HEK293 (cell line): ENCODE measurements at regions not wholly inside any gene's neighbourhood (a gene's known extent, or its start where the extent isn't known, plus 50 kb on each side); places are given as distances from the start of the nearest gene placed in this dataset.

Experiments
- CTCF ChIA-PET: fragments of 350-600 bp; formaldehyde crosslinking; extraction: SDS; loops from one replicate; lab custom pipeline; 2021; ENCODE audit warnings: antibody characterized with exemption; lab: Yijun Ruan, JAX
- POLR2A ChIA-PET: fragments of 300-600 bp; formaldehyde crosslinking; extraction: SDS; loops from one replicate; lab custom pipeline; 2020; ENCODE audit warnings: antibody characterized with exemption, inconsistent platforms; lab: Yijun Ruan, JAX
- H3K27ac ChIP-seq: fragments of 200-500 bp; sonication (Bioruptor generic); 2 replicates; pipeline ENCODE4 v1.5.1; 2014; ENCODE audit warnings: low read depth, low read length, control low read depth, inconsistent platforms; ENCODE audit errors: extremely low read depth
- H3K36me3 ChIP-seq, 2 experiments: fragments of 200-500 bp in 1 of 2; sonication (Bioruptor generic) in 1 of 2; 1 replicate in 1 of 2; 2 replicates in 1 of 2; pipeline ENCODE4 v1.5.1; 2014 to 2017; ENCODE audit warnings: inconsistent platforms in 2 of 2, low read length in 2 of 2; ENCODE audit not compliant: control insufficient read depth in 2 of 2, insufficient read depth in 1 of 2
- H3K4me1 ChIP-seq: fragments of 200-500 bp; sonication (Bioruptor generic); 2 replicates; pipeline ENCODE4 v1.5.1; 2014; ENCODE audit warnings: mild to moderate bottlenecking, low read length, inconsistent platforms; ENCODE audit not compliant: control insufficient read depth, insufficient read depth
- H3K4me3 ChIP-seq: 2 replicates; pipeline ENCODE4 v1.5.1; 2011; ENCODE audit warnings: low read depth, mild to moderate bottlenecking, control low read depth, low read length, moderate library complexity
- H3K9me3 ChIP-seq: fragments of 200-500 bp; sonication (Bioruptor generic); 2 replicates; pipeline ENCODE4 v1.5.1; 2014; ENCODE audit warnings: low read depth, low read length, inconsistent platforms; ENCODE audit not compliant: control insufficient read depth, insufficient read depth
- BCL11A ChIP-seq: fragments of 450-650 bp; formaldehyde crosslinking; IDR thresholded peaks from 2 replicates; pipeline ENCODE4 v1.5.1; 2016; ENCODE audit warnings: low read depth, missing biosample characterization, missing genetic modification characterization
- GLI2 ChIP-seq: fragments of 450-650 bp; formaldehyde crosslinking; IDR thresholded peaks from 2 replicates; pipeline ENCODE4; 2017; ENCODE audit warnings: missing biosample characterization, missing genetic modification characterization, low read depth, borderline replicate concordance
- KLF16 ChIP-seq: fragments of 450-650 bp; formaldehyde crosslinking; IDR thresholded peaks from 2 replicates; pipeline ENCODE4 v1.5.1; 2017; ENCODE audit warnings: missing biosample characterization, missing genetic modification characterization
- PATZ1 ChIP-seq: fragments of 450-650 bp; formaldehyde crosslinking; IDR thresholded peaks from 2 replicates; pipeline ENCODE4 v1.5.1; 2016; ENCODE audit warnings: missing biosample characterization, missing genetic modification characterization
- ZBTB49 ChIP-seq: fragments of 450-650 bp; formaldehyde crosslinking; IDR thresholded peaks from 2 replicates; pipeline ENCODE4 v1.5.1; 2016; ENCODE audit warnings: missing biosample characterization, missing genetic modification characterization, low read depth
- ZFHX2 ChIP-seq: fragments of 450-650 bp; formaldehyde crosslinking; conservative IDR thresholded peaks from 2 replicates; pipeline ENCODE4 v1.5.1; 2016; ENCODE audit warnings: missing biosample characterization, missing genetic modification characterization
- ZNF114 ChIP-seq: fragments of 450-650 bp; formaldehyde crosslinking; IDR thresholded peaks from 2 replicates; pipeline ENCODE4 v1.5.0; 2017; ENCODE audit warnings: missing biosample characterization, missing genetic modification characterization
- ZNF146 ChIP-seq: fragments of 450-650 bp; formaldehyde crosslinking; IDR thresholded peaks from 2 replicates; pipeline ENCODE4 v1.5.1; 2016; ENCODE audit warnings: missing biosample characterization, missing genetic modification characterization
- ZNF155 ChIP-seq: fragments of 450-650 bp; formaldehyde crosslinking; IDR thresholded peaks from 2 replicates; pipeline ENCODE4 v1.5.1; 2016; ENCODE audit warnings: missing biosample characterization, missing genetic modification characterization
- ZNF169 ChIP-seq: fragments of 450-650 bp; formaldehyde crosslinking; IDR thresholded peaks from 2 replicates; pipeline ENCODE4 v1.5.1; 2016; ENCODE audit warnings: missing biosample characterization, missing genetic modification characterization
- ZNF239 ChIP-seq: fragments of 450-650 bp; formaldehyde crosslinking; IDR thresholded peaks from 2 replicates; pipeline ENCODE4 v1.5.1; 2016; ENCODE audit warnings: missing biosample characterization, missing genetic modification characterization
- ZNF26 ChIP-seq: fragments of 450-650 bp; formaldehyde crosslinking; IDR thresholded peaks from 2 replicates; pipeline ENCODE4 v1.5.1; 2016; ENCODE audit warnings: missing biosample characterization, missing genetic modification characterization
- ZNF292 ChIP-seq: fragments of 450-650 bp; formaldehyde crosslinking; IDR thresholded peaks from 2 replicates; pipeline ENCODE4 v1.5.1; 2016; ENCODE audit warnings: low read depth, missing biosample characterization, missing genetic modification characterization, borderline replicate concordance
- ZNF433 ChIP-seq: fragments of 450-650 bp; formaldehyde crosslinking; IDR thresholded peaks from 2 replicates; pipeline ENCODE4 v1.5.1; 2016; ENCODE audit warnings: missing biosample characterization, missing genetic modification characterization, low read depth
- ZNF548 ChIP-seq: fragments of 450-650 bp; formaldehyde crosslinking; IDR thresholded peaks from 2 replicates; pipeline ENCODE4 v1.5.1; 2016; ENCODE audit warnings: missing biosample characterization, missing genetic modification characterization
- ZNF596 ChIP-seq: fragments of 450-650 bp; IDR thresholded peaks from 2 replicates; pipeline ENCODE4 v1.5.0; 2018; ENCODE audit warnings: missing biosample characterization, mild to moderate bottlenecking, missing genetic modification characterization, moderate library complexity
- ZNF623 ChIP-seq: fragments of 450-650 bp; formaldehyde crosslinking; IDR thresholded peaks from 2 replicates; pipeline ENCODE4 v1.5.1; 2016; ENCODE audit warnings: missing biosample characterization, missing genetic modification characterization
- ZNF654 ChIP-seq: fragments of 450-650 bp; formaldehyde crosslinking; IDR thresholded peaks from 2 replicates; pipeline ENCODE4 v1.5.1; 2016; ENCODE audit warnings: low read depth, missing biosample characterization, missing genetic modification characterization
- ZNF670 ChIP-seq: fragments of 450-650 bp; formaldehyde crosslinking; IDR thresholded peaks from 2 replicates; pipeline ENCODE4 v1.5.1; 2016; ENCODE audit warnings: missing biosample characterization, missing genetic modification characterization, low read depth
- TF ChIP-seq, protein P1 (sequence below): fragments of 450-650 bp; formaldehyde crosslinking; IDR thresholded peaks from 2 replicates; pipeline ENCODE4 v1.5.1; 2016; ENCODE audit warnings: missing biosample characterization, missing genetic modification characterization
- TF ChIP-seq, protein P2 (sequence below): fragments of 450-650 bp; formaldehyde crosslinking; IDR thresholded peaks from 2 replicates; pipeline ENCODE4 v1.5.1; 2017; ENCODE audit warnings: missing biosample characterization, missing genetic modification characterization
- TF ChIP-seq, protein P3 (sequence below): fragments of 450-650 bp; formaldehyde crosslinking; optimal IDR thresholded peaks from 2 replicates; pipeline ENCODE3; 2016; ENCODE audit warnings: missing biosample characterization, mild to moderate bottlenecking, missing genetic modification characterization
- TF ChIP-seq, protein P4 (sequence below): fragments of 450-650 bp; formaldehyde crosslinking; IDR thresholded peaks from 2 replicates; pipeline ENCODE4 v1.5.1; 2017; ENCODE audit warnings: missing biosample characterization, missing genetic modification characterization

- TF ChIP-seq PATZ1 (tag by site-specific recombination) (no peak), ZNF169 (tag by site-specific recombination) (no peak), ZNF146 (tag by site-specific recombination) (no peak), ZNF292 (no peak)
- TF ChIP-seq, protein P1, sequence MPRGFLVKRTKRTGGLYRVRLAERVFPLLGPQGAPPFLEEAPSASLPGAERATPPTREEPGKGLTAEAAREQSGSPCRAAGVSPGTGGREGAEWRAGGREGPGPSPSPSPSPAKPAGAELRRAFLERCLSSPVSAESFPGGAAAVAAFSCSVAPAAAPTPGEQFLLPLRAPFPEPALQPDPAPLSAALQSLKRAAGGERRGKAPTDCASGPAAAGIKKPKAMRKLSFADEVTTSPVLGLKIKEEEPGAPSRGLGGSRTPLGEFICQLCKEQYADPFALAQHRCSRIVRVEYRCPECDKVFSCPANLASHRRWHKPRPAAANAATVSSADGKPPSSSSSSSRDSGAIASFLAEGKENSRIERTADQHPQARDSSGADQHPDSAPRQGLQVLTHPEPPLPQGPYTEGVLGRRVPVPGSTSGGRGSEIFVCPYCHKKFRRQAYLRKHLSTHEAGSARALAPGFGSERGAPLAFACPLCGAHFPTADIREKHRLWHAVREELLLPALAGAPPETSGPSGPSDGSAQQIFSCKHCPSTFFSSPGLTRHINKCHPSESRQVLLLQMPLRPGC (tag by site-specific recombination) = no peak
These were observed 60.9 kb upstream of the DSEL start (continued) for GRCh38 chr18:67577386-67577785.

- no peak overlapping the region for H3K27ac ChIP-seq
- H3K4me1 ChIP-seq = no peaks in the 10 kb centered on the region
- CTCF ChIA-PET = no interaction called here
- no peaks in the 10 kb centered on the region for H3K9me3 ChIP-seq
- H3K4me3 ChIP-seq = no peak overlapping the region
- TF ChIP-seq, protein P2, sequence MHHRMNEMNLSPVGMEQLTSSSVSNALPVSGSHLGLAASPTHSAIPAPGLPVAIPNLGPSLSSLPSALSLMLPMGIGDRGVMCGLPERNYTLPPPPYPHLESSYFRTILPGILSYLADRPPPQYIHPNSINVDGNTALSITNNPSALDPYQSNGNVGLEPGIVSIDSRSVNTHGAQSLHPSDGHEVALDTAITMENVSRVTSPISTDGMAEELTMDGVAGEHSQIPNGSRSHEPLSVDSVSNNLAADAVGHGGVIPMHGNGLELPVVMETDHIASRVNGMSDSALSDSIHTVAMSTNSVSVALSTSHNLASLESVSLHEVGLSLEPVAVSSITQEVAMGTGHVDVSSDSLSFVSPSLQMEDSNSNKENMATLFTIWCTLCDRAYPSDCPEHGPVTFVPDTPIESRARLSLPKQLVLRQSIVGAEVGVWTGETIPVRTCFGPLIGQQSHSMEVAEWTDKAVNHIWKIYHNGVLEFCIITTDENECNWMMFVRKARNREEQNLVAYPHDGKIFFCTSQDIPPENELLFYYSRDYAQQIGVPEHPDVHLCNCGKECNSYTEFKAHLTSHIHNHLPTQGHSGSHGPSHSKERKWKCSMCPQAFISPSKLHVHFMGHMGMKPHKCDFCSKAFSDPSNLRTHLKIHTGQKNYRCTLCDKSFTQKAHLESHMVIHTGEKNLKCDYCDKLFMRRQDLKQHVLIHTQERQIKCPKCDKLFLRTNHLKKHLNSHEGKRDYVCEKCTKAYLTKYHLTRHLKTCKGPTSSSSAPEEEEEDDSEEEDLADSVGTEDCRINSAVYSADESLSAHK (tag by site-specific recombination) = no peak
- TF ChIP-seq, protein P3, sequence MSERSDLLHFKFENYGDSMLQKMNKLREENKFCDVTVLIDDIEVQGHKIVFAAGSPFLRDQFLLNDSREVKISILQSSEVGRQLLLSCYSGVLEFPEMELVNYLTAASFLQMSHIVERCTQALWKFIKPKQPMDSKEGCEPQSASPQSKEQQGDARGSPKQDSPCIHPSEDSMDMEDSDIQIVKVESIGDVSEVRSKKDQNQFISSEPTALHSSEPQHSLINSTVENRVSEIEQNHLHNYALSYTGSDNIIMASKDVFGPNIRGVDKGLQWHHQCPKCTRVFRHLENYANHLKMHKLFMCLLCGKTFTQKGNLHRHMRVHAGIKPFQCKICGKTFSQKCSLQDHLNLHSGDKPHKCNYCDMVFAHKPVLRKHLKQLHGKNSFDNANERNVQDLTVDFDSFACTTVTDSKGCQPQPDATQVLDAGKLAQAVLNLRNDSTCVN (tag by site-specific recombination) = no peak
- no peak for TF ChIP-seq ZNF114 (tag by site-specific recombination)
- no peak for TF ChIP-seq BCL11A
- no peak for TF ChIP-seq ZNF548 (tag by site-specific recombination)
- TF ChIP-seq, protein P4, sequence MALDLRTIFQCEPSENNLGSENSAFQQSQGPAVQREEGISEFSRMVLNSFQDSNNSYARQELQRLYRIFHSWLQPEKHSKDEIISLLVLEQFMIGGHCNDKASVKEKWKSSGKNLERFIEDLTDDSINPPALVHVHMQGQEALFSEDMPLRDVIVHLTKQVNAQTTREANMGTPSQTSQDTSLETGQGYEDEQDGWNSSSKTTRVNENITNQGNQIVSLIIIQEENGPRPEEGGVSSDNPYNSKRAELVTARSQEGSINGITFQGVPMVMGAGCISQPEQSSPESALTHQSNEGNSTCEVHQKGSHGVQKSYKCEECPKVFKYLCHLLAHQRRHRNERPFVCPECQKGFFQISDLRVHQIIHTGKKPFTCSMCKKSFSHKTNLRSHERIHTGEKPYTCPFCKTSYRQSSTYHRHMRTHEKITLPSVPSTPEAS (tag by site-specific recombination) = no peak
- no peak for TF ChIP-seq GLI2 (tag by site-specific recombination)
- TF ChIP-seq ZNF670 = no peak
- TF ChIP-seq ZNF239 = no peak
- TF ChIP-seq ZNF596 (tag by site-specific recombination) = no peak
- POLR2A ChIA-PET = no interaction called here
- H3K36me3 ChIP-seq = no peaks in the 10 kb centered on the region
These were observed 58.2 kb upstream of the DSEL start for GRCh38 chr18:67574749-67575148.

GRCh38 chr18:67568166-67568565, 51.6 kb upstream of the DSEL start:
- CTCF ChIA-PET = no interaction called here
- H3K4me1 ChIP-seq = no peaks in the 10 kb centered on the region
- H3K36me3 ChIP-seq = no peaks in the 10 kb centered on the region
- POLR2A ChIA-PET = no interaction called here
- no peaks in the 10 kb centered on the region for H3K9me3 ChIP-seq
- no peak overlapping the region for H3K27ac ChIP-seq
- no peak overlapping the region for H3K4me3 ChIP-seq
- no peak for TF ChIP-seq ZFHX2
- no peak for TF ChIP-seq ZNF155 (tag by site-specific recombination)
- no peak for TF ChIP-seq ZNF433 (tag by site-specific recombination)
- no peak for TF ChIP-seq ZNF654 (tag by site-specific recombination)
- no peak for TF ChIP-seq KLF16 (tag by site-specific recombination)
- TF ChIP-seq ZNF623 (tag by site-specific recombination) = no peak
- no peak for TF ChIP-seq ZBTB49 (tag by site-specific recombination)
- TF ChIP-seq ZNF26 (tag by site-specific recombination) = no peak
